Left lung (tissue), 4 donors: ENCODE measurements at regions not wholly inside any gene's neighbourhood (a gene's known extent, or its start where the extent isn't known, plus 50 kb on each side); places are given as distances from the start of the nearest gene placed in this dataset.

Experiments
- ATAC-seq: fragments of 200-7000 bp; cut with Tn5 transposase; one replicate; pipeline ENCODE4 v1.9.1; 2020; ENCODE audit warnings: moderate library complexity
- DNase-seq, 4 donors: peaks; one replicate each; pipeline ENCODE4 v3.0.0-alpha.2; 2013 to 2020
- H3K27ac ChIP-seq, 2 donors: fragments of 200-600 bp; sonication (generic) in 1 of 2; one replicate each; pipeline versions ENCODE4 v1.5.0 to v1.8.0; 2020 to 2021
- H3K27me3 ChIP-seq, 2 donors: fragments of 200-600 bp; sonication (generic) in 1 of 2; one replicate each; pipeline versions ENCODE4 v1.5.0 to v1.8.0; 2020 to 2021
- H3K36me3 ChIP-seq, 2 donors: fragments of 200-600 bp; sonication (generic) in 1 of 2; one replicate each; pipeline versions ENCODE4 v1.5.0 to v1.8.0; 2020 to 2021
- H3K4me1 ChIP-seq, 2 donors: fragments of 200-600 bp; one replicate each; pipeline ENCODE4 v1.8.0; 2021
- H3K4me3 ChIP-seq, 2 donors: fragments of 200-600 bp; sonication (generic) in 1 of 2; one replicate each; pipeline versions ENCODE4 v1.5.0 to v1.8.0; 2020 to 2021; ENCODE audit warnings: mild to moderate bottlenecking in 1 of 2
- H3K9me3 ChIP-seq, 2 donors: fragments of 200-600 bp; sonication (generic) in 1 of 2; one replicate each; pipeline versions ENCODE4 v1.5.0 to v1.8.0; 2020 to 2021
- intact Hi-C, 2 donors: fragments of 100-400 bp; cut with DNase I; formaldehyde crosslinking; loops; one replicate each; pipeline versions ENCODE4 v1.11.2 to v1.14.2; 2022
- TF ChIP-seq, protein P1 (sequence below), 2 donors: fragments of 200-600 bp; sonication (generic) in 1 of 2; IDR thresholded peaks; one replicate each; pipeline versions ENCODE4 v1.5.0 to v1.8.0; 2021; ENCODE audit warnings: antibody characterized with exemption in 2 of 2
- donor health status: DM: no; HTN: yes; CAD: no.
- donor health status: DM: no; HTN: no; CAD: no.

DNA sequence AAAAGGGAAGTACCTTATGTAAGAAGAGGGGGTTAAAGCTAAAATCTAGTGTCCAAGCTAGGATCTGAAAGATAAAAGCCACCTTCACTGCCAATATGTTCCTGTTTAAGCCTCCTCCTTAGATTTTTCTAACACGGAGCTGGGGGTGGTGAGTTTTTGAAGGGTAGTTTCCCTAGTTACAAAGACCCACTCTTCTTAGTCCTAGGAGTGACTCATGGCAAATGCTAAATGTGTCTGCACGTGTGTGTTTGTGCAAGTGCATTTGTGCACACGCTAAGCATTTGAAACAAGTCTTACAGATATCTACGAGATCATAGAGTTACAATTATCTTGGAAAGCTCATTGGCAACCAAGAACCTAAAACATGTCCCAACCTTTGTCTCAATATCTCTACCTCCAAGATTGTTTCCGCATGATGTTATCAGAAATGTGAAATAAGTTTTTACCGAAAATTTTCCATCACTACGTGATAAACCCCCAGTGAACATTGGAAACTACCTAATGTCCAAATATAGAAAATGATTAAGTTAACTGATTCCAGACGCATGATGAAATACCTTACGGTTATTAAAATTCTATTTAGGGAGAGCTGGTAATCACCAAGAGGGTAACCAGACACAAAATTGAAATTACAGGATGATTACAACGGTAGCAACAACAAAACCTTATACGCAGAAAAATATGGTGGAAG, 78.0 kb upstream of the HRH2 start:
- intact Hi-C loops = no loop called here
- no peak overlapping the region for H3K4me3 ChIP-seq
- H3K27me3 ChIP-seq = peaks cover 0 to 10% of the 10 kb centered on the region in 2 donors
- no peak overlapping the region for H3K27ac ChIP-seq
- TF ChIP-seq, protein P1, sequence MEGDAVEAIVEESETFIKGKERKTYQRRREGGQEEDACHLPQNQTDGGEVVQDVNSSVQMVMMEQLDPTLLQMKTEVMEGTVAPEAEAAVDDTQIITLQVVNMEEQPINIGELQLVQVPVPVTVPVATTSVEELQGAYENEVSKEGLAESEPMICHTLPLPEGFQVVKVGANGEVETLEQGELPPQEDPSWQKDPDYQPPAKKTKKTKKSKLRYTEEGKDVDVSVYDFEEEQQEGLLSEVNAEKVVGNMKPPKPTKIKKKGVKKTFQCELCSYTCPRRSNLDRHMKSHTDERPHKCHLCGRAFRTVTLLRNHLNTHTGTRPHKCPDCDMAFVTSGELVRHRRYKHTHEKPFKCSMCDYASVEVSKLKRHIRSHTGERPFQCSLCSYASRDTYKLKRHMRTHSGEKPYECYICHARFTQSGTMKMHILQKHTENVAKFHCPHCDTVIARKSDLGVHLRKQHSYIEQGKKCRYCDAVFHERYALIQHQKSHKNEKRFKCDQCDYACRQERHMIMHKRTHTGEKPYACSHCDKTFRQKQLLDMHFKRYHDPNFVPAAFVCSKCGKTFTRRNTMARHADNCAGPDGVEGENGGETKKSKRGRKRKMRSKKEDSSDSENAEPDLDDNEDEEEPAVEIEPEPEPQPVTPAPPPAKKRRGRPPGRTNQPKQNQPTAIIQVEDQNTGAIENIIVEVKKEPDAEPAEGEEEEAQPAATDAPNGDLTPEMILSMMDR (IDR thresholded peaks at IDR 0.05) = no peak
- DNase-seq = no peak
- peaks cover 0 to 4% of the 10 kb centered on the region in 2 donors for H3K9me3 ChIP-seq
- H3K36me3 ChIP-seq = no peaks in the 10 kb centered on the region
- no peak for ATAC-seq
- H3K4me1 ChIP-seq = no peaks in the 10 kb centered on the region

DNA sequence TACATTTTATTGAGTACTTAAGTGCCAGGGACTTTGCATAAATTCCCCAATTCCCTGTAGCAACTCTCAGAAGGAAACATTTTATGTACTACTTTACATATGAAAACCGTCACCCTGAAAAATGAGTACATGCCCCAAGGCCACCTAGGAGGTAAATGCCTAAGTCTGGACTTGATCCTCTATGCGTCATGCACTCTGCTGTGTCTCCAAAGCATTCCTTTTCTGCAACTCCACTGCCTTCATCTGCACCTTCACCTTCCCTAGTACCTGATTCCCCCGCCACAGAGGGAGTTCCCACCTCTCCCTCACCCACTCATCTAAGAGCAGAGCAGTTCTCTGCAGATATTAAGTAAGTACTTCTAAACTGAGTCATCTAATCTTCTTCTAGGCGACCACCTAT, 75.2 kb upstream of the HRH2 start:
- TF ChIP-seq, protein P1 (IDR thresholded peaks at IDR 0.05) = no peak
- intact Hi-C loops = no loop called here
- Histone ChIP-seq H3K4me1 (no peaks in the 10 kb centered on the region), H3K27me3 (no peaks in the 10 kb centered on the region), H3K36me3 (no peaks in the 10 kb centered on the region), H3K27ac (no peak overlapping the region), H3K4me3 (no peak overlapping the region), H3K9me3 (peaks cover 0 to 4% of the 10 kb centered on the region in 2 donors)
- ATAC-seq = no peak
- no peak for DNase-seq

DNA sequence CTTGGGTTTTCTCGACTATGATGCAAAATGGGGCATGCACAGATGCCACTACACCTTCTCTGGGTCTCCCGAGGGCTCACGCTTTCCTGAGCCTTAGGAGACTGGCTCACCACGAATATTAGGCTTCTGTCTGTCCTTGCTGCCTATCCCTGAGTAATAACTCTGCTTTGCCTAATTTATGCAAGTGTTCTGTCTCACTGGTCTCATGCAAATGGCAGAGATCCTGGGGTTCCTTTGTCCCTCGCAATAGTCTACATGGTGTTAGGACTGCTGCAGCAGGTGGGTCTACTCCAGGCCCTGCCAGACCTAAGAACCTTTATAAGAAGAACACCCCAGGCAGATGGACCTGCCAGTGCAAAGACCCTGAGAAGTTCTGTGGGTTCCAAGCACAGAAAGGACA, 72.3 kb upstream of the HRH2 start:
- H3K36me3 ChIP-seq = no peaks in the 10 kb centered on the region
- ATAC-seq (no peak), DNase-seq (no peak)
- intact Hi-C loops = no loop called here
- no peaks in the 10 kb centered on the region for H3K27me3 ChIP-seq
- H3K9me3 ChIP-seq = peaks cover 0 to 4% of the 10 kb centered on the region in 2 donors
- H3K4me1 ChIP-seq = no peaks in the 10 kb centered on the region
- TF ChIP-seq, protein P1 (IDR thresholded peaks at IDR 0.05) = no peak
- no peak overlapping the region for H3K27ac ChIP-seq
- no peak overlapping the region for H3K4me3 ChIP-seq

DNA sequence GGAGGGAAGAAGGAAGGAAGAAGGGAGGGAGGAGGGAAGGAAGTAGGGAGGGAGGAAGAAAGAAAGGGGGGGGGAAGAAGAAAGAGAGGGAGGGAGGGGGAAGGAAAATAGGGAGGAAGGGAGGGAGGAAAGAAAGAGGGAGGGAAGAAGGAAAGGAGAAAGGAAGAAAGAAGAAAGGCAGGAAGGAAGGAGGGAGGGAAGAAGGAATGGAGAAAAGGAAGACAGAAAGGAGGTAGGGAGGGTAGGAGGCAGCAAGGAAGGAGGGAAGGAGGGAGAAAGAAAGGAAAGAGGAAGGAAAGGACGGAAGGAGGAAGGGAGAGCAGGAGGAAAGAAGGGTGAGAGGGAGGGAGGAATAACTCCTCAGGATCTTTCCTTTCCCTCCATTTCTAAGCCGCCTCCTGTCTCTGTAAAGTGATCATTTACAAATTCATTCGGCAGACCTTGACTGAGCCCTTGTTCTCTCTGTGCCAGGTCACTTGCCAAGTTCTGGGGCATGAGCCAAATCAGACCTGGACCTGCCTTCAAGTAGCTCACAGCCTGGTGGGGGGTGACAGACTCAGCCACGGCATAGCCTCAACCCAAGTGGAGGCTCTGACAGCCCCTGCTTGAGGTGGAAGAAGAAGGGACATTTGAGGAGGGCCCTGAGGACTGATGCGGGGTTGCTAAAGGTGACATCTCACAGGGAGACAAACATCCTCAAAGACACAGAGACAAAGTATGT, 69.0 kb upstream of the HRH2 start:
- Histone ChIP-seq H3K4me3 (no peak overlapping the region), H3K36me3 (no peaks in the 10 kb centered on the region), H3K27me3 (no peaks in the 10 kb centered on the region), H3K27ac (no peak overlapping the region), H3K4me1 (no peaks in the 10 kb centered on the region), H3K9me3 (no peaks in the 10 kb centered on the region)
- TF ChIP-seq, protein P1 (IDR thresholded peaks at IDR 0.05) = no peak
- DNase-seq (no peak), ATAC-seq (no peak)
- intact Hi-C loops = no loop called here

DNA sequence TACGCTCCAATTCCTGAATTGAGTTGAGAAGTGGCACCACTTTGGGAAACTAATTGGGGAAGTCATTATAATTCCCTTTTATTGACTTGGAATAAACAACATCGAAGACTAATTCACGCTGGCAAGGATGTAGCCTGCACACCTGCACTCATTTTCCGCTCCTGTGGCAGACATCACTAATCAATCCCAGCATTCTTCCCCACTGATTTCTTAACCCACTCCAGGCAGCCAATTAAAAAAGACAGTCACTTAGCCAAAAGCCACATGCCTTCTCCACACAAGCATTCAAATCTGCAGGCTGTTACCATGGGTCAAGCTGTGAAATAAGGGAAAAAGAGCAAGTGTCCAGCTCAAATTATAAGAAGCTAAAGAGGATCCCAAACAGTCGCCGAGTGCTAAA, 68.2 kb upstream of the HRH2 start:
- no peak for DNase-seq
- Histone ChIP-seq H3K27ac (no peak overlapping the region), H3K27me3 (no peaks in the 10 kb centered on the region), H3K4me3 (no peak overlapping the region), H3K9me3 (no peaks in the 10 kb centered on the region), H3K4me1 (no peaks in the 10 kb centered on the region), H3K36me3 (no peaks in the 10 kb centered on the region)
- intact Hi-C loops = no loop called here
- TF ChIP-seq, protein P1 (IDR thresholded peaks at IDR 0.05) = no peak
- no peak for ATAC-seq
